ENCODE measurements at regions not wholly inside any gene's neighbourhood (a gene's known extent, or its start where the extent isn't known, plus 50 kb on each side); places are given as distances from the start of the nearest gene placed in this dataset.

GRCh38 chrX:155718972-155719586, 106.3 kb upstream of the TMLHE start:
- TF ChIP-seq POLR2AphosphoS5 (IDR thresholded peaks at IDR 0.05; ENCODE audit: borderline replicate concordance, low read depth, low read length) = no peak
- TF ChIP-seq EZH2 (IDR thresholded peaks at IDR 0.05) = no peak
- TF ChIP-seq FOXP2 (optimal IDR thresholded peaks at IDR 0.05; ENCODE audit: control extremely low read depth, extremely low read length, insufficient read depth) = no peak
